Heart left ventricle (tissue), 16 donors: ENCODE measurements at regions not wholly inside any gene's neighbourhood (a gene's known extent, or its start where the extent isn't known, plus 50 kb on each side); places are given as distances from the start of the nearest gene placed in this dataset.

ENCODE experiments used
- ATAC-seq, 4 donors: fragments of 200-7000 bp; cut with Tn5 transposase; one replicate each; pipeline ENCODE4 v1.9.1; 2020 to 2022; ENCODE audit warnings: moderate library complexity in 4 of 4, mild to moderate bottlenecking in 3 of 4, moderate number of reproducible peaks in 1 of 4
- DNase-seq, 5 donors: peaks; one replicate each; pipeline ENCODE4 v3.0.0-alpha.2; 2020
- H3K27ac ChIP-seq, 12 donors: fragments of 200-600 bp; sonication (generic) in 4 of 12; one replicate each; pipeline versions ENCODE4 v1.5.0 to v1.8.0; 2016 to 2022; ENCODE audit warnings: mild to moderate bottlenecking in 2 of 12
- H3K27me3 ChIP-seq, 9 donors: fragments of 200-600 bp; sonication (generic) in 2 of 9; one replicate each; pipeline versions ENCODE4 v1.5.1 to v1.8.0; 2016 to 2022; ENCODE audit warnings: mild to moderate bottlenecking in 3 of 9
- H3K36me3 ChIP-seq, 9 donors: fragments of 200-600 bp; sonication (generic) in 2 of 9; one replicate each; pipeline versions ENCODE4 v1.5.0 to v1.8.0; 2018 to 2022; ENCODE audit warnings: mild to moderate bottlenecking in 2 of 9
- H3K4me1 ChIP-seq, 12 donors: fragments of 200-600 bp; sonication (generic) in 4 of 12; one replicate each; pipeline versions ENCODE4 v1.5.0 to v1.8.0; 2016 to 2022; ENCODE audit warnings: mild to moderate bottlenecking in 3 of 12
- H3K4me3 ChIP-seq, 12 donors: fragments of 200-600 bp; sonication (generic) in 4 of 12; one replicate each; pipeline versions ENCODE4 v1.5.0 to v1.8.0; 2017 to 2022; ENCODE audit warnings: mild to moderate bottlenecking in 9 of 12, moderate library complexity in 4 of 12
- H3K9me3 ChIP-seq, 12 donors: fragments of 200-600 bp; sonication (generic) in 4 of 12; one replicate each; pipeline versions ENCODE4 v1.5.0 to v1.8.0; 2016 to 2022; ENCODE audit warnings: mild to moderate bottlenecking in 1 of 12
- CTCF ChIP-seq, 12 donors: fragments of 200-600 bp; sonication (generic) in 4 of 12; IDR thresholded peaks; one replicate each; pipeline versions ENCODE4 v1.5.0 to v1.8.0; 2018 to 2022; ENCODE audit warnings: antibody characterized with exemption in 12 of 12, mild to moderate bottlenecking in 5 of 12
- POLR2A ChIP-seq, 2 donors: fragments of 450-650 bp; IDR thresholded peaks; one replicate each; pipeline ENCODE4 v1.6.1; 2017; ENCODE audit warnings: antibody characterized with exemption in 2 of 2, mild to moderate bottlenecking in 2 of 2, moderate library complexity in 2 of 2
- WGBS, 4 donors: extraction: QIAGEN DNeasy Blood & Tissue Kit in 2 of 4; methylation state at CpG; one replicate each; pipeline versions ENCODE4 v1.1.5 to v1.1.7; 2013 to 2018; 5-methylcytosine and 5-hydroxymethylcytosine counted together
- intact Hi-C, 10 donors: fragments of 100-400 bp; cut with DNase I; formaldehyde crosslinking; loops; one replicate each; pipeline versions ENCODE4 v1.11.1 to v1.14.2; 2022
- donor health status: ischemic (EF 13 %, LVEDD 7.1; RV severe dilation, severe dysfunction).
- donor health status: healthy with polysubstance abuse.
- donor health status: DM: no; HTN: yes; CAD: no.
- donor health status: DM: no; HTN: no; CAD: no.
- donor health status: ischemic (EF 25% LVEDD 6.9; RV normal size, moderate dysfunction).
- donor health status: ischemic (EF 25% LVEDD 5.7; RV mildly dilated, moderate dysfunction).
- donor health status: healthy.
- donor health status: DM: yes; HTN: yes; CAD: no.
- donor health status: ischemic (EF 35%, LVEDD 5.7; RV mildly dilated, moderate dysfunction).
- donor health status: nonischemic (EF 11% LVEDD 7.7; RV severe dilation, severe dysfunction).
- donor health status: DM: yes; HTN: yes; CAD: no.
- donor health status: PGD.
- donor health status: ischemic (EF 29% LVEDD 5.4; RV normal size, mild dysfunction).
- donor health status: nonischemic (EF 23%, LVEDD 6.1; RV moderate dilation, normal function).

DNA sequence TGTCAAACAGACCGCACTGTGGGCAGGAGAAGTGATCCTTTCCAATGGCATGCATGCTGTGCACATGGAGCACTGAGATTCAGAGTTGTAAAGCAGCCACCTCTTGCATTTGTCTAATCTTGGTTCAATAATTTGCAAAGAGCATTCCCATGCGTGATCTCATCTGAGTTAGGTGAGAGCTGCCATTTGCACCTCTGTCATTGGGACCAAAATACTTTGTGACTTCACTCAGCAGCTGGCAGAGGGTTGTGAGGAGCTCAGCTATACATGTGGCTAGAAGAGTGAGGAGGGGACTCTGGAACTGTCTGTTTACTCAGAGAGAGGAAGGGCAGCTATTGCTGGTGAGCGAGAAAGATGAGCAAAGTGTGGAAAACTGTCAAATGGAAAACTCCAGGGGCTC, 265.1 kb upstream of the TNP1 start:
- ATAC-seq (peak in 3 of 4 donors; percentile 73 to 86 (median 86)), DNase-seq (peak in 3 of 5 donors; percentile 14 to 34 (median 26))
- 73 to 84% (median 80%) methylated on average over 3 of the region's 3 CpGs for WGBS, 4 donors
- Histone ChIP-seq H3K27ac (no peak overlapping the region), H3K36me3 (no peaks in the 10 kb centered on the region), H3K4me3 (no peak overlapping the region), H3K27me3 (peaks cover 0 to 4% (median 0%) of the 10 kb centered on the region in 9 donors), H3K4me1 (peaks cover 0 to 8% (median 0%) of the 10 kb centered on the region in 12 donors), H3K9me3 (no peaks in the 10 kb centered on the region)
- TF ChIP-seq CTCF (IDR thresholded peaks at IDR 0.05) (no peak), POLR2A (IDR thresholded peaks at IDR 0.05) (no peak)
- intact Hi-C loops, result no loop called here

DNA sequence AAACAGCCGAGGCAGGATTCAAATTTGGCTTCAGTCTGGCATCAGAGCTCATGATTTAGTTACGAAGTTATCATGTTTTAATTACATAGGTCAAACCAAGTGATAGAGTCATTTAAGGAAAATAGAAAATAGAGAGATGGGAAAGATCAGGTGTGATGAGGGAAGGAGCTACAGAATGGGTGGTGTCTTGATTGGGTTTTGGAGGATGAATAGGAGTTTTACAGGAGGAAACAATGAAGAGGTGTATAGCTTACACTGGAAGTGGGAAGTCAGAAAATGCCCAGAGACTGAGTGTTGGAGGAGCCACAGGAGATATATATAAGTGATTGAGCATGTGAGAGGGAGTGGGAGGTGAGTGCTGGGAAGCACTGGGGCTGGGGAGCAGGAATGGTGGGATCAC, 264.2 kb upstream of the TNP1 start:
- Histone ChIP-seq H3K9me3 (no peaks in the 10 kb centered on the region), H3K4me1 (peaks cover 0 to 8% (median 0%) of the 10 kb centered on the region in 12 donors), H3K4me3 (no peak overlapping the region), H3K27ac (no peak overlapping the region), H3K36me3 (no peaks in the 10 kb centered on the region), H3K27me3 (peaks cover 0 to under 1% (median 0%) of the 10 kb centered on the region in 9 donors)
- WGBS, 4 donors, result 98 to 100% (median 98%) methylated on average over 2 of the region's 2 CpGs
- no peak for DNase-seq
- ATAC-seq, result no peak
- intact Hi-C loops, result no loop called here
- no peak for TF ChIP-seq POLR2A (IDR thresholded peaks at IDR 0.05)
- no peak for TF ChIP-seq CTCF (IDR thresholded peaks at IDR 0.05)

- DNase-seq, result no peak
- intact Hi-C loops, result no loop called here
- H3K9me3 ChIP-seq, result no peaks in the 10 kb centered on the region
- TF ChIP-seq POLR2A (IDR thresholded peaks at IDR 0.05) (no peak), CTCF (IDR thresholded peaks at IDR 0.05) (no peak)
- no peak overlapping the region for H3K27ac ChIP-seq
- 67 to 97% (median 84%) methylated on average over 2 of the region's 2 CpGs for WGBS, 4 donors
- ATAC-seq, result no peak
- no peaks in the 10 kb centered on the region for H3K27me3 ChIP-seq
- peaks cover 0 to 8% (median 0%) of the 10 kb centered on the region in 12 donors for H3K4me1 ChIP-seq
- no peaks in the 10 kb centered on the region for H3K36me3 ChIP-seq
- H3K4me3 ChIP-seq, result no peak overlapping the region
These were observed 261.7 kb upstream of the TNP1 start for GRCh38 chr2:217121565-217121964.

DNA sequence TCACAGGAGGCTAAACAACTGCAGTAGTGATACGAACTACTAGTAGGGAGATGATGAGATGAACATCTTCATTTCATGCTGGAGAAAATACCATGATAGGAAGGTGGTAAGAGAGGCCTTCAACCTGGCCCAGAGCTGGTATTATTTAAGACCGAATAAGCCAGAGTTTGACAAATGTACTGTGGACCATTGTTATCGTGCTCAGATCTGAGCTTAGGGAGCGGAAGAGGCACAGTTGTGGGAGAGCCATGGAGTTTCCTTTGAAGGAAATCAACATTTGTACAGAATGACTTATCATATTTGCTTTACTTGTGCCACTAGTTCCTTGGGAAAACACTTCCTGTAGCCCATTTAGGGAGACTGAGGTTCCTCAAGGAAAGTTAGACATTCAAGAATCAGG, 260.6 kb upstream of the TNP1 start:
- H3K4me1 ChIP-seq, result peaks cover 0 to 8% (median 0%) of the 10 kb centered on the region in 12 donors
- TF ChIP-seq POLR2A (IDR thresholded peaks at IDR 0.05) (no peak), CTCF (IDR thresholded peaks at IDR 0.05) (no peak)
- H3K4me3 ChIP-seq, result no peak overlapping the region
- WGBS, 4 donors, result 85 to 98% (median 92%) methylated on average over 4 of the region's 4 CpGs
- intact Hi-C loops, result no loop called here
- DNase-seq (no peak), ATAC-seq (no peak)
- no peaks in the 10 kb centered on the region for H3K9me3 ChIP-seq
- H3K27me3 ChIP-seq, result no peaks in the 10 kb centered on the region
- H3K27ac ChIP-seq, result no peak overlapping the region
- no peaks in the 10 kb centered on the region for H3K36me3 ChIP-seq
